Esophagus squamous epithelium (tissue), 4 donors: ENCODE measurements at regions not wholly inside any gene's neighbourhood (a gene's known extent, or its start where the extent isn't known, plus 50 kb on each side); places are given as distances from the start of the nearest gene placed in this dataset.

ENCODE experiments used
- POLR2A ChIP-seq, 4 donors: fragments of 450-650 bp; IDR thresholded peaks; one replicate each; pipeline ENCODE4 v1.6.1; 2017; ENCODE audit warnings: antibody characterized with exemption in 4 of 4, mild to moderate bottlenecking in 4 of 4, moderate library complexity in 3 of 4
- TF ChIP-seq, protein P1 (sequence below), 6 experiments: fragments of 450-650 bp in 4 of 6; fragments of 200-600 bp in 2 of 6; sonication (generic) in 2 of 6; IDR thresholded peaks; one replicate each; pipeline ENCODE4 v1.5.1; 2016 to 2019; ENCODE audit warnings: antibody characterized with exemption in 6 of 6, mild to moderate bottlenecking in 4 of 6, moderate library complexity in 4 of 6

DNA sequence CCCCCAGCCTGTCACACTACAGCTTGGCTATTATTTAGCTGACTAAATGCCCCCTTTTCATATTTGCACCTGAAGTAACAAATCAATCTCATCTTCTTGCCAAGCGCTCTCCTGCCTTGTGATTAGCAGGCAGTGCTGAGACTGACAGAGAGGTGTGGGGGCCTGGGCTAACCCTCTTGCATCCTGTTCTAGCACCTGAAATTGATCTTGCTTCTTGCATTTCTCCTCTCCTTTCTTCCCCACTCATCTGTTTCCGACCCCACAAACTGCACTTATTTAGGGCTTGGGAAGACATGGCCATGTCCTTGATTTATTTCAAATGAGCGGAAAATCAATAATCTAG, 309.0 kb upstream of the PROK2 start:
- TF ChIP-seq, protein P1, sequence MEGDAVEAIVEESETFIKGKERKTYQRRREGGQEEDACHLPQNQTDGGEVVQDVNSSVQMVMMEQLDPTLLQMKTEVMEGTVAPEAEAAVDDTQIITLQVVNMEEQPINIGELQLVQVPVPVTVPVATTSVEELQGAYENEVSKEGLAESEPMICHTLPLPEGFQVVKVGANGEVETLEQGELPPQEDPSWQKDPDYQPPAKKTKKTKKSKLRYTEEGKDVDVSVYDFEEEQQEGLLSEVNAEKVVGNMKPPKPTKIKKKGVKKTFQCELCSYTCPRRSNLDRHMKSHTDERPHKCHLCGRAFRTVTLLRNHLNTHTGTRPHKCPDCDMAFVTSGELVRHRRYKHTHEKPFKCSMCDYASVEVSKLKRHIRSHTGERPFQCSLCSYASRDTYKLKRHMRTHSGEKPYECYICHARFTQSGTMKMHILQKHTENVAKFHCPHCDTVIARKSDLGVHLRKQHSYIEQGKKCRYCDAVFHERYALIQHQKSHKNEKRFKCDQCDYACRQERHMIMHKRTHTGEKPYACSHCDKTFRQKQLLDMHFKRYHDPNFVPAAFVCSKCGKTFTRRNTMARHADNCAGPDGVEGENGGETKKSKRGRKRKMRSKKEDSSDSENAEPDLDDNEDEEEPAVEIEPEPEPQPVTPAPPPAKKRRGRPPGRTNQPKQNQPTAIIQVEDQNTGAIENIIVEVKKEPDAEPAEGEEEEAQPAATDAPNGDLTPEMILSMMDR (IDR thresholded peaks at IDR 0.05): no peak
- no peak for TF ChIP-seq POLR2A (IDR thresholded peaks at IDR 0.05)
